ENCODE measurements at regions not wholly inside any gene's neighbourhood (a gene's known extent, or its start where the extent isn't known, plus 50 kb on each side); places are given as distances from the start of the nearest gene placed in this dataset.
A peak's percentile ranks its signal among the peaks of the same experiment; 100 is the strongest.

GRCh38 chr17:56700919-56701420, 107.5 kb downstream of the NOG start:
- Mint-ChIP-seq H3K4me1 (ENCODE audit: low read depth) (no peaks in the 10 kb centered on the region), H3K4me3 (ENCODE audit: low read depth) (no peak overlapping the region), H3K27ac (no peak overlapping the region), H3K9me3 (no peaks in the 10 kb centered on the region), H3K36me3 (ENCODE audit: low read depth) (no peaks in the 10 kb centered on the region), H3K27me3 (ENCODE audit: low read depth) (peaks cover 23% of the 10 kb centered on the region)
- intact Hi-C loops (cut with micrococcal nuclease): no loop called here
- DNase-seq (ENCODE audit: low spot score): no peak

- no peak overlapping the region for H3K4me3 Mint-ChIP-seq (ENCODE audit: low read depth)
- no peak for DNase-seq (ENCODE audit: low spot score)
- no peak overlapping the region for H3K27ac Mint-ChIP-seq
- peaks cover 23% of the 10 kb centered on the region for H3K27me3 Mint-ChIP-seq (ENCODE audit: low read depth)
- no peaks in the 10 kb centered on the region for H3K9me3 Mint-ChIP-seq
- H3K4me1 Mint-ChIP-seq (ENCODE audit: low read depth): no peaks in the 10 kb centered on the region
- intact Hi-C loops (cut with micrococcal nuclease): no loop called here
- no peaks in the 10 kb centered on the region for H3K36me3 Mint-ChIP-seq (ENCODE audit: low read depth)
These were observed 114.1 kb downstream of the NOG start for GRCh38 chr17:56707312-56708219.

- Mint-ChIP-seq H3K9me3 (no peaks in the 10 kb centered on the region), H3K27ac (no peak overlapping the region), H3K27me3 (ENCODE audit: low read depth) (peaks cover 23% of the 10 kb centered on the region), H3K4me1 (ENCODE audit: low read depth) (no peaks in the 10 kb centered on the region), H3K4me3 (ENCODE audit: low read depth) (no peak overlapping the region), H3K36me3 (ENCODE audit: low read depth) (no peaks in the 10 kb centered on the region)
- DNase-seq (ENCODE audit: low spot score): no peak
- intact Hi-C loops (cut with micrococcal nuclease): no loop called here
These were observed 114.7 kb downstream of the NOG start for GRCh38 chr17:56708220-56708558.

- H3K36me3 Mint-ChIP-seq (ENCODE audit: low read depth): no peaks in the 10 kb centered on the region
- H3K27ac Mint-ChIP-seq: no peak overlapping the region
- no peak overlapping the region for H3K4me3 Mint-ChIP-seq (ENCODE audit: low read depth)
- H3K27me3 Mint-ChIP-seq (ENCODE audit: low read depth): peaks cover 26% of the 10 kb centered on the region
- intact Hi-C loops (cut with micrococcal nuclease): no loop called here
- H3K4me1 Mint-ChIP-seq (ENCODE audit: low read depth): no peaks in the 10 kb centered on the region
- no peaks in the 10 kb centered on the region for H3K9me3 Mint-ChIP-seq
- no peak for DNase-seq (ENCODE audit: low spot score)
These were observed 115.3 kb downstream of the NOG start for GRCh38 chr17:56708670-56709410.

GRCh38 chr17:56710986-56711385, 117.5 kb downstream of the NOG start:
- H3K4me3 Mint-ChIP-seq (ENCODE audit: low read depth): no peak overlapping the region
- intact Hi-C loops (cut with micrococcal nuclease): loop anchor here (10.0 kb wide), 1 partner anchor 216 kb away; no protein-coding TSS in a partner anchor
- no peaks in the 10 kb centered on the region for H3K4me1 Mint-ChIP-seq (ENCODE audit: low read depth)
- no peak overlapping the region for H3K27ac Mint-ChIP-seq
- DNase-seq (ENCODE audit: low spot score): no peak
- H3K36me3 Mint-ChIP-seq (ENCODE audit: low read depth): no peaks in the 10 kb centered on the region
- no peaks in the 10 kb centered on the region for H3K9me3 Mint-ChIP-seq
- H3K27me3 Mint-ChIP-seq (ENCODE audit: low read depth): peaks cover 25% of the 10 kb centered on the region

GRCh38 chr17:56715613-56716357, 117.9 kb downstream of the C17orf67 start:
- no peaks in the 10 kb centered on the region for H3K9me3 Mint-ChIP-seq
- intact Hi-C loops (cut with micrococcal nuclease): loop anchor here (1.0 to 10.0 kb wide), 4 partner anchors 38 to 221 kb away; no protein-coding TSS in a partner anchor
- DNase-seq (ENCODE audit: low spot score): peak; percentile 54
- H3K27ac Mint-ChIP-seq: no peak overlapping the region
- H3K4me3 Mint-ChIP-seq (ENCODE audit: low read depth): no peak overlapping the region
- peaks cover 4% of the 10 kb centered on the region for H3K4me1 Mint-ChIP-seq (ENCODE audit: low read depth)
- H3K27me3 Mint-ChIP-seq (ENCODE audit: low read depth): peaks cover 14% of the 10 kb centered on the region
- H3K36me3 Mint-ChIP-seq (ENCODE audit: low read depth): no peaks in the 10 kb centered on the region

- intact Hi-C loops (cut with micrococcal nuclease): loop anchor here (5.0 to 10.0 kb wide), 2 partner anchors 40 to 223 kb away; no protein-coding TSS in a partner anchor
- H3K27me3 Mint-ChIP-seq (ENCODE audit: low read depth): peaks cover 14% of the 10 kb centered on the region
These were observed 116.2 kb downstream of the C17orf67 start for GRCh38 chr17:56717471-56717870.

GRCh38 chr17:56718515-56718914, 115.2 kb downstream of the C17orf67 start:
- peaks cover 4% of the 10 kb centered on the region for H3K4me1 Mint-ChIP-seq (ENCODE audit: low read depth)
- intact Hi-C loops (cut with micrococcal nuclease): loop anchor here (5.0 to 10.0 kb wide), 2 partner anchors 41 to 224 kb away; no protein-coding TSS in a partner anchor
- no peak for DNase-seq (ENCODE audit: low spot score)
- no peaks in the 10 kb centered on the region for H3K36me3 Mint-ChIP-seq (ENCODE audit: low read depth)
- H3K4me3 Mint-ChIP-seq (ENCODE audit: low read depth): no peak overlapping the region
- H3K9me3 Mint-ChIP-seq: no peaks in the 10 kb centered on the region
- H3K27me3 Mint-ChIP-seq (ENCODE audit: low read depth): peaks cover 12% of the 10 kb centered on the region
- H3K27ac Mint-ChIP-seq: no peak overlapping the region

More at GRCh38 chr17:56717471-56717870, 116.2 kb downstream of the C17orf67 start:
- Mint-ChIP-seq H3K27ac (no peak overlapping the region), H3K9me3 (no peaks in the 10 kb centered on the region), H3K36me3 (ENCODE audit: low read depth) (no peaks in the 10 kb centered on the region), H3K4me1 (ENCODE audit: low read depth) (peaks cover 4% of the 10 kb centered on the region), H3K4me3 (ENCODE audit: low read depth) (no peak overlapping the region)
- no peak for DNase-seq (ENCODE audit: low spot score)

GRCh38 chr17:56723421-56723820, 110.3 kb downstream of the C17orf67 start:
- Mint-ChIP-seq H3K9me3 (no peaks in the 10 kb centered on the region), H3K4me1 (ENCODE audit: low read depth) (peaks cover 2% of the 10 kb centered on the region), H3K27me3 (ENCODE audit: low read depth) (peaks cover 6% of the 10 kb centered on the region), H3K27ac (no peak overlapping the region), H3K36me3 (ENCODE audit: low read depth) (no peaks in the 10 kb centered on the region), H3K4me3 (ENCODE audit: low read depth) (no peak overlapping the region)
- intact Hi-C loops (cut with micrococcal nuclease): no loop called here
- DNase-seq (ENCODE audit: low spot score): no peak

- Mint-ChIP-seq H3K9me3 (no peaks in the 10 kb centered on the region), H3K27ac (no peak overlapping the region), H3K27me3 (ENCODE audit: low read depth) (peaks cover 3% of the 10 kb centered on the region), H3K4me3 (ENCODE audit: low read depth) (no peak overlapping the region), H3K4me1 (ENCODE audit: low read depth) (no peaks in the 10 kb centered on the region), H3K36me3 (ENCODE audit: low read depth) (no peaks in the 10 kb centered on the region)
- intact Hi-C loops (cut with micrococcal nuclease): no loop called here
- DNase-seq (ENCODE audit: low spot score): no peak
These were observed 109.1 kb downstream of the C17orf67 start for GRCh38 chr17:56724664-56725063.

GRCh38 chr17:56725144-56725543, 108.6 kb downstream of the C17orf67 start:
- no peak overlapping the region for H3K4me3 Mint-ChIP-seq (ENCODE audit: low read depth)
- no peaks in the 10 kb centered on the region for H3K4me1 Mint-ChIP-seq (ENCODE audit: low read depth)
- H3K9me3 Mint-ChIP-seq: no peaks in the 10 kb centered on the region
- no peak overlapping the region for H3K27ac Mint-ChIP-seq
- H3K36me3 Mint-ChIP-seq (ENCODE audit: low read depth): no peaks in the 10 kb centered on the region
- no peak for DNase-seq (ENCODE audit: low spot score)
- intact Hi-C loops (cut with micrococcal nuclease): no loop called here
- peaks cover 3% of the 10 kb centered on the region for H3K27me3 Mint-ChIP-seq (ENCODE audit: low read depth)

- Mint-ChIP-seq H3K4me3 (ENCODE audit: low read depth) (no peak overlapping the region), H3K27ac (no peak overlapping the region), H3K27me3 (ENCODE audit: low read depth) (peaks cover 13% of the 10 kb centered on the region), H3K36me3 (ENCODE audit: low read depth) (no peaks in the 10 kb centered on the region), H3K9me3 (no peaks in the 10 kb centered on the region), H3K4me1 (ENCODE audit: low read depth) (no peaks in the 10 kb centered on the region)
- intact Hi-C loops (cut with micrococcal nuclease): no loop called here
- no peak for DNase-seq (ENCODE audit: low spot score)
These were observed 105.7 kb downstream of the C17orf67 start for GRCh38 chr17:56727876-56728617.
